HL-60 (cell line): ENCODE measurements at regions not wholly inside any gene's neighbourhood (a gene's known extent, or its start where the extent isn't known, plus 50 kb on each side); places are given as distances from the start of the nearest gene placed in this dataset.

Source experiments
- DNase-seq, 2 experiments: peaks; one replicate each; pipeline ENCODE4 v3.0.0-alpha.2; 2010 to 2020; ENCODE audit warnings: low read depth in 1 of 2, low spot score in 1 of 2
- H3K27ac ChIP-seq: fragments of 250-450 bp; sonication (Bioruptor Pico); replicated peaks from 2 replicates; pipeline ENCODE4 v1.5.1; 2020; ENCODE audit warnings: mild to moderate bottlenecking, moderate library complexity
- H3K27me3 ChIP-seq: fragments of 250-450 bp; sonication (Bioruptor Pico); 2 replicates; pipeline ENCODE4 v1.5.1; 2021; ENCODE audit warnings: mild to moderate bottlenecking, moderate library complexity; ENCODE audit not compliant: insufficient read depth, poor library complexity, severe bottlenecking
- H3K4me3 ChIP-seq: replicated peaks from 2 replicates; pipeline ENCODE4 v1.5.1; 2011; ENCODE audit warnings: mild to moderate bottlenecking, control low read depth, low read length; ENCODE audit not compliant: insufficient read depth
- CTCF ChIP-seq: IDR thresholded peaks from one replicate; pipeline ENCODE4 v1.5.1; 2011; ENCODE audit warnings: low read length, control low read depth, inconsistent platforms; ENCODE audit not compliant: insufficient read depth
- GABPA ChIP-seq: IDR thresholded peaks from 2 replicates; pipeline ENCODE4 v1.6.1; 2012; ENCODE audit warnings: low read depth
- POLR2AphosphoS5 ChIP-seq: IDR thresholded peaks from 2 replicates; pipeline ENCODE4 v1.6.1; 2012; ENCODE audit warnings: low read depth
- REST ChIP-seq: IDR thresholded peaks from 2 replicates; pipeline ENCODE4 v1.6.1; 2012; ENCODE audit warnings: low read depth; ENCODE audit not compliant: insufficient replicate concordance
- SPI1 ChIP-seq: IDR thresholded peaks from 2 replicates; pipeline ENCODE4 v1.6.1; 2012; ENCODE audit warnings: low read depth, mild to moderate bottlenecking, borderline replicate concordance

- no peak for DNase-seq
- no peak overlapping the region for H3K27ac ChIP-seq
- H3K27me3 ChIP-seq, result no peaks in the 10 kb centered on the region
- no peak for TF ChIP-seq CTCF
- TF ChIP-seq REST, result no peak
- TF ChIP-seq SPI1, result no peak
- no peak for TF ChIP-seq POLR2AphosphoS5
- no peak for TF ChIP-seq GABPA
- no peak overlapping the region for H3K4me3 ChIP-seq
Observed at GRCh38 chr5:33315189-33315588, 125.6 kb upstream of the TARS1 start.

- TF ChIP-seq POLR2AphosphoS5, result no peak
- no peak for TF ChIP-seq SPI1
- TF ChIP-seq REST, result no peak
- no peak for TF ChIP-seq GABPA
- TF ChIP-seq CTCF, result no peak
- DNase-seq, result no peak
- Histone ChIP-seq H3K4me3 (no peak overlapping the region), H3K27ac (no peak overlapping the region), H3K27me3 (no peaks in the 10 kb centered on the region)
Observed at GRCh38 chr5:33316773-33317172, 124.0 kb upstream of the TARS1 start.

GRCh38 chr5:33317271-33317670 lies 123.5 kb upstream of the TARS1 start:
- Histone ChIP-seq H3K27me3 (no peaks in the 10 kb centered on the region), H3K4me3 (no peak overlapping the region), H3K27ac (no peak overlapping the region)
- peak in 1 of 2 experiments; percentile 5 for DNase-seq
- no peak for TF ChIP-seq GABPA
- TF ChIP-seq POLR2AphosphoS5, result no peak
- no peak for TF ChIP-seq REST
- no peak for TF ChIP-seq CTCF
- no peak for TF ChIP-seq SPI1
